HG02610 (cell line): ENCODE measurements at regions not wholly inside any gene's neighbourhood (a gene's known extent, or its start where the extent isn't known, plus 50 kb on each side); places are given as distances from the start of the nearest gene placed in this dataset.
A peak's percentile ranks its signal among the peaks of the same experiment; 100 is the strongest.

Experiments used
- ATAC-seq: cut with Tn5 transposase; IDR thresholded peaks from one replicate; pipeline ENCODE4 v1.9.1; 2021; ENCODE audit warnings: mild to moderate bottlenecking, moderate library complexity; ENCODE audit not compliant: unreplicated experiment

DNA sequence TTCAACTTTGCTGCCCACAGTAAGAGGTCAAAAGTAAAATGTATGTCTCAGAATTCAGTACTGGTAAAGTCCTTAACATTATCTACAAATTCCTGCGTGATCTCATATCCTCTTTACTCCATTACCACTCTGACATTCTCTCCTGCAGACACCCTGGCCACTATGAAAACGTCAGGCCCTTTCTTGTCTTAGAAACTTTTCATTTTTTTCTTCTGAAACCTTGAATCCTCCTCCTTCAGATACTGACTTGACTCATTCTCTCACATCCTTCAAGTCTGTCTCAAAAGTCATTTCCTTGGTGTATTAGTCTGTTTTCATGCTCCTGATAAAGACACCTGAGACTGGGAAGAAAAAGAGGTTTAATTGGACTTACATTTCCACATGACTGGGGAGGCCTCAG lies 262.3 kb downstream of the POU4F1 start:
- peak; percentile 92 for ATAC-seq

DNA sequence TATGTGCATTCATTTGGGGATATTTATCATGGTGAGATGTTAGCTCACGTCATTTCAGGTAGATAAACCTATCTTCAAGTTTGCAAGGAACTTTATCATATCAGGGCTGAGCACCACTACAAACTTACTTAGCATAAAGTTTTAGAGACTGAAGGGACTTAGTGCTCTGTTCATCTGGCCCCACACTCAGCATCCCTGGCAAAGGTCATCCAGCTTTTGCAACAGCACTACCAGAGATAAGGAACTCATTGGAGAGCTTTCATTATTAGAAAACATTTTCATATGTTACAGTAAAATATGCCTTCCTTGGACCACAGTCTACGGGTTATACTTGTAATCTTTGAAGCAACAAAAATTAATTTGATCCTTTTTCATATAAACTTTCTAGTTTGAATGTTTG lies 263.4 kb downstream of the POU4F1 start:
- no peak for ATAC-seq

DNA sequence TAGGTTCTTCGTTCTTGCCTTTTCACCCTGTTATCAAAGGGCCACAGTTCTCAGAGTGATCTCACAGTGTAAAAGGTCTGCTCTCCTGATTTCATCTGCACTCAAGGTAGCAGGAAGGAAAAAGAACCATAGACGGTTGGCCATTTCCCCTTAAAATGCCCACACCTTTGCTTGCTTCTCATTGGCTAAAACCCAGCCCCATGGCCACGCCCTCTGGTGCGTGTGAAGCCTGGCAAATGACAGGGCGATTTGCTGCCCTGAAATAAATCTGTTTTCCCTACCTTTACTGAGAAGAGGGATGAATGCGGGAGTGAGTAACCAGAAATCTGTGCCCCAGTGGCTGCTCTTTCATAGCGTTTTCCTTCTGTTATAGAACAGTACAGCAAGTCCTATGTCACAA lies 269.3 kb downstream of the POU4F1 start:
- ATAC-seq, result no peak

GRCh38 chr13:78326633-78327032 lies 276.7 kb downstream of the POU4F1 start:
- ATAC-seq, result no peak

DNA sequence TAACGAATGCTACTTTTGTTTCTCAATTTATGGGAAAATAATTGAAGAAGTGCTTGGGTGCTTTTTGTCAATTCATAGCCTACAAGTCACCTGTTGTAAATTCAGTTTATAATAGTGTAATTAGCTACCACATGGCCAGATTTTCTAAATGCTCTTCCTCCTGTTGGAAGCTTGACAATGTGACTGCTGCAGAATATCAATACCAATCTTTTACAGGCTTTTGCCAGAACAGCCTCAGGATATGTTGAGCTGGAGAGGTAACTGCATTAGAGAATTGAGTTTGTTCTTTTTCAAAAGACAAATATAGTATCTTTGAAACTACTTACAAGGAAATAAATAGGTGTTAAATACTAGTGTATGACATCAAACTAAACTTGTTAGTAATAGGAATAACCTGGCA lies 277.8 kb downstream of the POU4F1 start:
- no peak for ATAC-seq

GRCh38 chr13:78323848-78324247 lies 279.5 kb downstream of the POU4F1 start:
- no peak for ATAC-seq

GRCh38 chr13:78323040-78323439 lies 280.3 kb downstream of the POU4F1 start:
- no peak for ATAC-seq

DNA sequence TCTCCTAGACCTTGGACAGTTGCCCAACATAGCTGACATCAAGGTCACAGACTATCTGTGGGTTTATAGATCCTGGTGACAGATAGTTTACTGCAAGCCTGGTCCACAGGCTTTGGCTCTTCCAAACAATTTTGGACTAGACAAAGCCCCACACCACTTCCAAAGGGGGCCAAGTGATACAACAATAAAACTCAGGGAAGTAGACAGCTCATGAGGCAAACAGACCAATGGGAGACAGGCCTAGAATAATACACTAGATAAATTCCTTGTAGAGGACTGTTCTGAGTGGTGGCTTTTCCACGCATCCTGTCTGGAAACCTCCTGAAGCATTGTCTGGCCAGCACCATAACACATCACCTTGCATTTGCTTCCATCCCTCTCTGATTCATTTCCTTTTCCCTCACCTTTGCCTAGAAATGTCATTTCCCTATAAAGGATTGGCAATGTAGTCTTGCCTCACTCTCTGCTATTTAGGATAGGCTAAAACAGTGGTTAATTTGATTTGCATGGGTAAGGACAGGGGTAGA lies 284.2 kb downstream of the POU4F1 start:
- ATAC-seq, result no peak

DNA sequence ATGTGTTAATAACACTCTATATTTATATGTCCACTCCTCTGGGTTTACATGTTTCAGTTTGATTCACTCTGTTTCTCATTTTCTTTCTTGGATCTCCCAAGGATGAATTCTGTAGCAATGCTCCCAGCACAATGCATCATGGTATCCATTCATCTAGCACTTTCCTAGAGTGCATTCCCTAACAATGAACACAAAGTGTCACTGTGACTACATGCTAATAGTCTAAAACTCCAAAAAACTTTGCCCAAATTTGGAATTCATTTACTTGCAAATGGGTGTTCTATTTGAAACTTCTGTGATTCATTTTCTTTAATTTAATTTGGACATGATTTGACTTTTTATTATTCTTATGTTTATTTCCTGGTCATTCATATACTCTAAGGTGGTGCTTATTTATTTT lies 286.3 kb downstream of the POU4F1 start:
- no peak for ATAC-seq

DNA sequence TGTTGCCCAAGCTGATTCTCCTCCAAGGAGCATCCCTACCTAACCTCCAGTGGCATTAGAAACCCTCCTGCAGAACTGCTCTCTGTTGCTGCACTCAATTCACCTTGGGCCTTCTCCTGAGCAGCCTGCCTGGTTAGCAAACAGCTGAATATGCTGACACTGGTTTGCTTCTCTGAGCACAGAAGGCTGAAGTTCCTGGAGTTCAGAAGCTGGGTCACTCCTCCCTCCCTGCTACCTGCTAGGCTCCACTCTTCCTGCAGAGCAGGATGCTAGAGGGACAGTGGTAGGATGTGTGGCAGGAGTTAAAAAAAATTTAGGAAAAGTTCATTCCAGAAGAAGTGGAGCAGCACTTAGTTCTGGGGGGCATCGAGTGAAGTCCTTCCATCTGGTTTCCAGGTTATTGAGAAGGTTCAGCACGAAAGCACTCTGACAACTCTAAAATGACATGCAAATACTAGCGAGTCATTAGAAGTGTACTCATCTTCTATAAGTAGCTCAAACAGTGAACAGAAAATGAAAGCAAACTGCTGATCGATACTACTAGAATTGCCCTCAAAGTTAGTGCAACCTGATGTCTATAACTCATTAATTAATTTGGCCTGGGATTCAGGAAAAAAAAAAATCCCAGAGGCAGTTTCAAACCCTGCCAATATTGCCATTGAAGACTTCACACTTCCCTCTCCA lies 293.7 kb downstream of the POU4F1 start:
- ATAC-seq, result peak; percentile 69

- ATAC-seq, result no peak
Measured at GRCh38 chr13:78306519-78307206, 296.7 kb downstream of the POU4F1 start.

DNA sequence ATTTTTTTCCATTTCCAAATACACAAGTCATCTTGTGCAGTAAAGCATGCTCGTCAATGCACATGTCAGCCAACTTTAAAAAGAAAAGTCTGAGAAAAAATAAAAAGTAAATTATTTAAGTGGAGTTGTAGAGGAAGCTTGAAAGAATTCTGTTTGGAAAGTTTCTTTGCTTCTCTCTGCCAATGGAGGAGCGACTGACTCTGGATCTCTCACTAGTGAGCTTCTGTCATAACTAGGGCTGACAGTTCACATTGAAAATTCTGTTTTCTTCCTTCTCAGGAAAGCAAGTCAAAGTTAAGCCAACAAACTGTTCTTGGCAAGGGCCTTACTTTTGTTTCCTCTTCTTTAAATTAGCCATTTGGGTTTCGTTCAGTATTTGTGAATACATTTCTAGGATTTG lies 298.2 kb downstream of the POU4F1 start:
- no peak for ATAC-seq

- ATAC-seq, result peak; percentile 92
Measured at GRCh38 chr13:78299832-78300623, 303.3 kb downstream of the POU4F1 start.

GRCh38 chr13:78298657-78299056 lies 304.7 kb downstream of the POU4F1 start:
- ATAC-seq, result no peak

- ATAC-seq, result no peak
Measured at GRCh38 chr13:78286748-78287147, 316.6 kb downstream of the POU4F1 start.

GRCh38 chr13:78265098-78265497 lies 338.3 kb downstream of the POU4F1 start:
- no peak for ATAC-seq

DNA sequence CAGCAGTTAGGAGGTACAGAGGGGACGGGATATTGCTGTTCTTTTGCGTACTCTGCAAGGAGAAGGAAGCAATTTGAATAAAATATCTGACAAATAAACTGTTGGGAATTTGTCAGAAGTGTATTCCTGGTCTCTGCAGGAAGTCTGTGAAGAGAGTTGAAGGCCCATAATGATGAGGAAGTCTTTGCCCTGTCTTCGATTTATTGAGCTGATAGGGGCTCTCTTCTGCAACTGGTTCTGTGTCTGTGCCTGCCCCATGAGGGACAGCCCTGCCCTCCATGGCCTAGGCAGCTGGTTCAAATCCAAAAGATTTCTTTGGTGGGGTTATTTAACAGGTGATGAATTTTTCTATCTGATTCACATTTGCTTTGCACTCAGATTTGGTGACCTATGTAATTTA lies 339.7 kb upstream of the EDNRB start:
- no peak for ATAC-seq

GRCh38 chr13:78256484-78256883 lies 337.9 kb upstream of the EDNRB start:
- no peak for ATAC-seq

- ATAC-seq, result no peak
Measured at GRCh38 chr13:78254113-78254512, 335.5 kb upstream of the EDNRB start.

DNA sequence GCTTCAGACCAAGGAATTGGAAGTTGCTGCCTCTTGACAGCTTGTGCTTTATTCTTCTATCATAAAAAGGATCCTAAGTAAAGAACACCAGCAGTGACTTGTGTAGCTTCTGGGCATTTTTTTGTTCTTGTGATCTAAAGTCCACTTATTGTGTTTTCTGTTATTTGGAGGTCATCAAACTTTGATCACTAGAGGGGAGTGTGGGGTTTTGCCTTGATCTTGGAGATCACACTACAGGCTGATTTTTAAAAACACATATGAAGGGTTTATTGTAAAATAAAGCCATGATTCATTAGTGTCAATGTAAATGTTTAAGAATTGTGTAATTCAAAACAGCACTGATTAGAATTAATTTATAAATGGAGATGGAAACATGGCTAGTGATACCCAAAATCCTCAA lies 328.7 kb upstream of the EDNRB start:
- ATAC-seq, result no peak

DNA sequence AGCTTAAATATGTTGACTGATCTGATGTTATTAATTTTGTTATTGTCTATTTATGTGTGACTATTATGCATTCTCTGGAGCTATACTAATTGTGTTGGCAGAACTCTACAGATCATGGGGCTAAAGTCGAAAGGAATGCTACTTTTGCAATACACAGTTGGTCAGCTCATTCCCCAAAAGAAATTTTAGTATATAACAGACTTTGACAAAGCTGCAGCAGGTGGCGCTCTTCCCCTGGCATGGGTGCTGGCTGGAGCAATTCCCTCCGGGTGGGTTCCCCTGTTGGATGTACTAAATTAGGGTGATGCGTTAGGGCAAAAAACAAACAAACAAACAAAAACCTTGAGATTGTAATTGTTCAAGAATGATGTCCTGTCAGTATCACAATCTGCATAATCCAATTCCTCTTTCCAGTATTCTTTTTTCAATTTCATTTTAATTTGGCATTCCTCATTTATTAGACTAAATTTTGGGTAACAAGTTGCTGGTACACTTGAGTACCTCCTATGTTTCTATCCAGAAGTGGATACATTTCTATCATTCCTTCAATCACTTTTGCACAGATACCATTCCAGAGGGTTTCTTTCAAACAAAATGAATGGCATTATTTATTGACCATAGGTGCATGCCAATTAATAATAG lies 322.8 kb upstream of the EDNRB start:
- no peak for ATAC-seq
